GM23338 (cell line): ENCODE measurements at regions not wholly inside any gene's neighbourhood (a gene's known extent, or its start where the extent isn't known, plus 50 kb on each side); places are given as distances from the start of the nearest gene placed in this dataset.

Source experiments
- ATAC-seq: fragments of 200-7000 bp; cut with Tn5 transposase; 3 replicates; pipeline ENCODE4 v1.9.1; 2020
- DNase-seq: peaks from one replicate; pipeline ENCODE4 v3.0.0-alpha.2; 2015; ENCODE audit warnings: low spot score
- H2AFZ ChIP-seq: fragments of 200-600 bp; sonication (generic); 2 replicates; pipeline ENCODE4 v1.8.0; 2016; ENCODE audit warnings: antibody characterized with exemption, mild to moderate bottlenecking, moderate library complexity
- H3F3A ChIP-seq: fragments of 200-600 bp; sonication (generic); replicated peaks from 2 replicates; pipeline ENCODE4 v1.8.0; 2017; ENCODE audit warnings: antibody characterized with exemption, mixed run types, low read depth
- H3K27ac ChIP-seq: fragments of 200-600 bp; sonication (generic); 2 replicates; pipeline ENCODE4 v1.6.1; 2016; ENCODE audit warnings: low read depth
- H3K27me3 ChIP-seq: fragments of 200-600 bp; sonication (generic); 2 replicates; pipeline ENCODE4 v1.8.0; 2016; ENCODE audit warnings: mild to moderate bottlenecking, mixed run types, moderate library complexity; ENCODE audit not compliant: insufficient read depth
- H3K36me3 ChIP-seq: fragments of 200-600 bp; sonication (generic); 2 replicates; pipeline ENCODE4 v1.8.0; 2016; ENCODE audit warnings: mild to moderate bottlenecking; ENCODE audit not compliant: insufficient read depth
- H3K4me1 ChIP-seq: fragments of 200-600 bp; sonication (generic); 2 replicates; pipeline ENCODE4 v1.8.0; 2016; ENCODE audit warnings: mild to moderate bottlenecking, moderate library complexity; ENCODE audit not compliant: insufficient read depth
- H3K4me2 ChIP-seq: fragments of 200-600 bp; sonication (generic); 2 replicates; pipeline ENCODE4 v1.7.1; 2017; ENCODE audit warnings: mixed run types
- H3K4me3 ChIP-seq: fragments of 200-600 bp; sonication (generic); 2 replicates; pipeline ENCODE4 v1.6.1; 2016; ENCODE audit warnings: mixed run types
- H3K79me2 ChIP-seq: fragments of 200-600 bp; sonication (generic); replicated peaks from 2 replicates; pipeline ENCODE4 v1.8.0; 2017; ENCODE audit warnings: mild to moderate bottlenecking; ENCODE audit not compliant: insufficient read depth
- H3K9me2 ChIP-seq: fragments of 200-600 bp; sonication (generic); 2 replicates; pipeline ENCODE4 v1.8.0; 2017; ENCODE audit not compliant: insufficient read depth
- H4K20me1 ChIP-seq: fragments of 200-600 bp; sonication (generic); replicated peaks from 2 replicates; pipeline ENCODE4 v1.8.0; 2017; ENCODE audit warnings: mild to moderate bottlenecking; ENCODE audit not compliant: insufficient read depth
- H3K27ac Mint-ChIP-seq: 2 replicates; pipeline ENCODE4 v1.8.0; 2020; ENCODE audit warnings: inconsistent platforms, mild to moderate bottlenecking, moderate library complexity, mixed read lengths
- H3K27me3 Mint-ChIP-seq: 3 replicates; pipeline ENCODE4 v1.8.0; 2022; ENCODE audit warnings: low read depth, mild to moderate bottlenecking, moderate library complexity, mixed read lengths, inconsistent platforms; ENCODE audit not compliant: insufficient read depth, poor library complexity
- H3K36me3 Mint-ChIP-seq: 3 replicates; pipeline ENCODE4 v1.8.0; 2021; ENCODE audit warnings: low read depth, mild to moderate bottlenecking, inconsistent platforms, moderate library complexity, mixed read lengths
- H3K4me1 Mint-ChIP-seq: 3 replicates; pipeline ENCODE4 v1.8.0; 2020; ENCODE audit warnings: mild to moderate bottlenecking, inconsistent platforms, mixed read lengths
- H3K4me3 Mint-ChIP-seq: 3 replicates; pipeline ENCODE4 v1.8.0; 2021; ENCODE audit warnings: moderate library complexity, mild to moderate bottlenecking, inconsistent platforms, mixed read lengths
- H3K9me3 Mint-ChIP-seq: 3 replicates; pipeline ENCODE4 v1.8.0; 2020; ENCODE audit warnings: moderate library complexity, mild to moderate bottlenecking, inconsistent platforms, mixed read lengths
- EZH2 ChIP-seq: fragments of 200-600 bp; sonication (generic); IDR thresholded peaks from one replicate; pipeline ENCODE4 v1.8.0; 2017; ENCODE audit warnings: antibody characterized with exemption, mild to moderate bottlenecking, low read depth; ENCODE audit not compliant: unreplicated experiment
- EZH2phosphoT487 ChIP-seq: fragments of 200-600 bp; sonication (generic); IDR thresholded peaks from one replicate; pipeline ENCODE4 v1.8.1; 2018; ENCODE audit warnings: antibody characterized with exemption; ENCODE audit not compliant: unreplicated experiment
- JUNB ChIP-seq: IDR thresholded peaks from one replicate; pipeline ENCODE4 v1.6.1; 2016; ENCODE audit warnings: antibody characterized with exemption; ENCODE audit not compliant: unreplicated experiment
- NANOG ChIP-seq: IDR thresholded peaks from 2 replicates; pipeline ENCODE4 v1.6.1; 2016; ENCODE audit warnings: antibody characterized with exemption, borderline replicate concordance
- ZNF114 ChIP-seq: fragments of 250-450 bp; sonication (Bioruptor Pico); IDR thresholded peaks from 2 replicates; pipeline ENCODE4 v1.5.0; 2020; ENCODE audit warnings: mild to moderate bottlenecking, moderate library complexity
- TF ChIP-seq, protein P1 (sequence below), 2 experiments: fragments of 200-600 bp in 1 of 2; sonication (generic) in 1 of 2; conservative IDR thresholded peaks; 2 replicates each; pipeline versions ENCODE4 v1.5.1 to v1.6.1; 2016 to 2017; ENCODE audit warnings: antibody characterized with exemption in 2 of 2, low read depth in 2 of 2, mild to moderate bottlenecking in 2 of 2, moderate library complexity in 1 of 2
- TF ChIP-seq, protein P2 (sequence below): IDR thresholded peaks from 2 replicates; pipeline ENCODE4 v1.6.1; 2016; ENCODE audit warnings: antibody characterized with exemption
- TF ChIP-seq, protein P3 (sequence below): fragments of 250-450 bp; sonication (Bioruptor Pico); IDR thresholded peaks from 2 replicates; pipeline ENCODE4 v1.5.0; 2020; ENCODE audit warnings: mild to moderate bottlenecking, moderate library complexity

DNA sequence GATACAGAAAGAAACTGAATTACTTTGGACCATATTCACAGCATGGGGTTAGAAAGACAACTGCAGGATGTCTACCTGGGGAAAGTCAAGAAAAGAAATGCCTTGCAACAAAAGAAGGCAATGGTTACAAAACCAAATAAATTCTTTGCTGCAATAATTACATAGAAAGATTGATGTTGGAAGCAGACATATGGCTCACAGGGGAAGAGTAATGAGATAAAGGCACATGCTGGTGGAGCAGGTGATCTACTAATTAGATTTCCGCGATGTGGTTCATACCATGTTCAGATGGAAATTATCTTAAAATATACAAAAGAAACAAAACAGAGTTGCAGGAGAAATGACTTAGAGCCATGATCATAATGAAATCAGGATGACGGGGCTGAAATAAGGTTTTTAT is 718.8 kb upstream of the PKDCC start (continued):
- TF ChIP-seq, protein P1, sequence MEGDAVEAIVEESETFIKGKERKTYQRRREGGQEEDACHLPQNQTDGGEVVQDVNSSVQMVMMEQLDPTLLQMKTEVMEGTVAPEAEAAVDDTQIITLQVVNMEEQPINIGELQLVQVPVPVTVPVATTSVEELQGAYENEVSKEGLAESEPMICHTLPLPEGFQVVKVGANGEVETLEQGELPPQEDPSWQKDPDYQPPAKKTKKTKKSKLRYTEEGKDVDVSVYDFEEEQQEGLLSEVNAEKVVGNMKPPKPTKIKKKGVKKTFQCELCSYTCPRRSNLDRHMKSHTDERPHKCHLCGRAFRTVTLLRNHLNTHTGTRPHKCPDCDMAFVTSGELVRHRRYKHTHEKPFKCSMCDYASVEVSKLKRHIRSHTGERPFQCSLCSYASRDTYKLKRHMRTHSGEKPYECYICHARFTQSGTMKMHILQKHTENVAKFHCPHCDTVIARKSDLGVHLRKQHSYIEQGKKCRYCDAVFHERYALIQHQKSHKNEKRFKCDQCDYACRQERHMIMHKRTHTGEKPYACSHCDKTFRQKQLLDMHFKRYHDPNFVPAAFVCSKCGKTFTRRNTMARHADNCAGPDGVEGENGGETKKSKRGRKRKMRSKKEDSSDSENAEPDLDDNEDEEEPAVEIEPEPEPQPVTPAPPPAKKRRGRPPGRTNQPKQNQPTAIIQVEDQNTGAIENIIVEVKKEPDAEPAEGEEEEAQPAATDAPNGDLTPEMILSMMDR (conservative IDR thresholded peaks at IDR 0.05; ENCODE audit: low read depth in 2 of 2), result no peak
- TF ChIP-seq, protein P2, sequence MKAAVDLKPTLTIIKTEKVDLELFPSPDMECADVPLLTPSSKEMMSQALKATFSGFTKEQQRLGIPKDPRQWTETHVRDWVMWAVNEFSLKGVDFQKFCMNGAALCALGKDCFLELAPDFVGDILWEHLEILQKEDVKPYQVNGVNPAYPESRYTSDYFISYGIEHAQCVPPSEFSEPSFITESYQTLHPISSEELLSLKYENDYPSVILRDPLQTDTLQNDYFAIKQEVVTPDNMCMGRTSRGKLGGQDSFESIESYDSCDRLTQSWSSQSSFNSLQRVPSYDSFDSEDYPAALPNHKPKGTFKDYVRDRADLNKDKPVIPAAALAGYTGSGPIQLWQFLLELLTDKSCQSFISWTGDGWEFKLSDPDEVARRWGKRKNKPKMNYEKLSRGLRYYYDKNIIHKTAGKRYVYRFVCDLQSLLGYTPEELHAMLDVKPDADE, result no peak

DNA sequence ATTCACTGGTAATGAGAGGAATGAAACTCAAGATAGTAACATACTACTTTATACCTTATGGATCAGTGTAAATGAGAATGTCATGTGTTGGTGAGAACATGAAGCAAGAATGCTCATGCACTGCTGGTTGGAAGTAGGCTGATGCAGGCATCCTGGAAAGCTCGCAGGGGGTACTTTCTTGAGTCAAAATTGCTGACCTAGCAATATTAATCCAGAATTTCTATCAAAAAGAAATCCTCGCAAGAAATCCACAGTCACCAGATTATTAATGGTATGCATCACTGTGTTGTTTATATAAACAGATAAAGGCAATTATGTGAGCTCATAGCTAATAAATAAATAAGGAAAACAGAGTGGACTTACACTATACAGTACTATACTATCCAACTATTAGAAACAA is 713.7 kb upstream of the PKDCC start:
- H3K9me3 Mint-ChIP-seq, result peaks cover 8% of the 10 kb centered on the region; the same call in 2 of the 3 replicates
- Histone ChIP-seq H2AFZ (no peak overlapping the region), H3K27me3 (no peaks in the 10 kb centered on the region), H3K36me3 (no peaks in the 10 kb centered on the region), H3K4me1 (no peaks in the 10 kb centered on the region), H3K4me2 (no peak overlapping the region), H3K27ac (no peak overlapping the region), H3K79me2 (no peaks in the 10 kb centered on the region), H3K9me2 (0 out of 2 replicates have a peak, but pooled peaks cover 4% of the 10 kb centered on the region), H3F3A (no peaks in the 10 kb centered on the region), H4K20me1 (no peaks in the 10 kb centered on the region), H3K4me3 (no peak overlapping the region)
- no peaks in the 10 kb centered on the region for H3K27me3 Mint-ChIP-seq
- TF ChIP-seq ZNF114 (CRISPR knock-in tag) (no peak), NANOG (no peak), EZH2 (no peak), EZH2phosphoT487 (no peak), JUNB (no peak)
- TF ChIP-seq, protein P1 (conservative IDR thresholded peaks at IDR 0.05; ENCODE audit: low read depth in 2 of 2), result no peak
- TF ChIP-seq, protein P2, result no peak
- TF ChIP-seq, protein P3, sequence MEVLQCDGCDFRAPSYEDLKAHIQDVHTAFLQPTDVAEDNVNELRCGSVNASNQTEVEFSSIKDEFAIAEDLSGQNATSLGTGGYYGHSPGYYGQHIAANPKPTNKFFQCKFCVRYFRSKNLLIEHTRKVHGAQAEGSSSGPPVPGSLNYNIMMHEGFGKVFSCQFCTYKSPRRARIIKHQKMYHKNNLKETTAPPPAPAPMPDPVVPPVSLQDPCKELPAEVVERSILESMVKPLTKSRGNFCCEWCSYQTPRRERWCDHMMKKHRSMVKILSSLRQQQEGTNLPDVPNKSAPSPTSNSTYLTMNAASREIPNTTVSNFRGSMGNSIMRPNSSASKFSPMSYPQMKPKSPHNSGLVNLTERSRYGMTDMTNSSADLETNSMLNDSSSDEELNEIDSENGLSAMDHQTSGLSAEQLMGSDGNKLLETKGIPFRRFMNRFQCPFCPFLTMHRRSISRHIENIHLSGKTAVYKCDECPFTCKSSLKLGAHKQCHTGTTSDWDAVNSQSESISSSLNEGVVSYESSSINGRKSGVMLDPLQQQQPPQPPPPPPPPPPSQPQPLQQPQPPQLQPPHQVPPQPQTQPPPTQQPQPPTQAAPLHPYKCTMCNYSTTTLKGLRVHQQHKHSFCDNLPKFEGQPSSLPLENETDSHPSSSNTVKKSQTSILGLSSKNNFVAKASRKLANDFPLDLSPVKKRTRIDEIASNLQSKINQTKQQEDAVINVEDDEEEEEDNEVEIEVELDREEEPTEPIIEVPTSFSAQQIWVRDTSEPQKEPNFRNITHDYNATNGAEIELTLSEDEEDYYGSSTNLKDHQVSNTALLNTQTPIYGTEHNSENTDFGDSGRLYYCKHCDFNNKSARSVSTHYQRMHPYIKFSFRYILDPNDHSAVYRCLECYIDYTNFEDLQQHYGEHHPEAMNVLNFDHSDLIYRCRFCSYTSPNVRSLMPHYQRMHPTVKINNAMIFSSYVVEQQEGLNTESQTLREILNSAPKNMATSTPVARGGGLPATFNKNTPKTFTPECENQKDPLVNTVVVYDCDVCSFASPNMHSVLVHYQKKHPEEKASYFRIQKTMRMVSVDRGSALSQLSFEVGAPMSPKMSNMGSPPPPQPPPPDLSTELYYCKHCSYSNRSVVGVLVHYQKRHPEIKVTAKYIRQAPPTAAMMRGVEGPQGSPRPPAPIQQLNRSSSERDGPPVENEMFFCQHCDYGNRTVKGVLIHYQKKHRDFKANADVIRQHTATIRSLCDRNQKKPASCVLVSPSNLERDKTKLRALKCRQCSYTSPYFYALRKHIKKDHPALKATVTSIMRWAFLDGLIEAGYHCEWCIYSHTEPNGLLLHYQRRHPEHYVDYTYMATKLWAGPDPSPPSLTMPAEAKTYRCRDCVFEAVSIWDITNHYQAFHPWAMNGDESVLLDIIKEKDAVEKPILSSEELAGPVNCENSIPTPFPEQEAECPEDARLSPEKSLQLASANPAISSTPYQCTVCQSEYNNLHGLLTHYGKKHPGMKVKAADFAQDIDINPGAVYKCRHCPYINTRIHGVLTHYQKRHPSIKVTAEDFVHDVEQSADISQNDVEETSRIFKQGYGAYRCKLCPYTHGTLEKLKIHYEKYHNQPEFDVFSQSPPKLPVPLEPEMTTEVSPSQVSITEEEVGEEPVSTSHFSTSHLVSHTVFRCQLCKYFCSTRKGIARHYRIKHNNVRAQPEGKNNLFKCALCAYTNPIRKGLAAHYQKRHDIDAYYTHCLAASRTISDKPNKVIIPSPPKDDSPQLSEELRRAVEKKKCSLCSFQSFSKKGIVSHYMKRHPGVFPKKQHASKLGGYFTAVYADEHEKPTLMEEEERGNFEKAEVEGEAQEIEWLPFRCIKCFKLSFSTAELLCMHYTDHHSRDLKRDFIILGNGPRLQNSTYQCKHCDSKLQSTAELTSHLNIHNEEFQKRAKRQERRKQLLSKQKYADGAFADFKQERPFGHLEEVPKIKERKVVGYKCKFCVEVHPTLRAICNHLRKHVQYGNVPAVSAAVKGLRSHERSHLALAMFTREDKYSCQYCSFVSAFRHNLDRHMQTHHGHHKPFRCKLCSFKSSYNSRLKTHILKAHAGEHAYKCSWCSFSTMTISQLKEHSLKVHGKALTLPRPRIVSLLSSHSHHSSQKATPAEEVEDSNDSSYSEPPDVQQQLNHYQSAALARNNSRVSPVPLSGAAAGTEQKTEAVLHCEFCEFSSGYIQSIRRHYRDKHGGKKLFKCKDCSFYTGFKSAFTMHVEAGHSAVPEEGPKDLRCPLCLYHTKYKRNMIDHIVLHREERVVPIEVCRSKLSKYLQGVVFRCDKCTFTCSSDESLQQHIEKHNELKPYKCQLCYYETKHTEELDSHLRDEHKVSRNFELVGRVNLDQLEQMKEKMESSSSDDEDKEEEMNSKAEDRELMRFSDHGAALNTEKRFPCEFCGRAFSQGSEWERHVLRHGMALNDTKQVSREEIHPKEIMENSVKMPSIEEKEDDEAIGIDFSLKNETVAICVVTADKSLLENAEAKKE (CRISPR knock-in tag), result no peak
- ATAC-seq (no peak), DNase-seq (no peak)
- H3K27ac Mint-ChIP-seq, result no peak overlapping the region
- 0 out of 3 replicates have a peak, but pooled peaks cover 2% of the 10 kb centered on the region for H3K36me3 Mint-ChIP-seq
- peaks cover 11% of the 10 kb centered on the region; the same call in 2 of the 3 replicates for H3K4me1 Mint-ChIP-seq
- no peak overlapping the region for H3K4me3 Mint-ChIP-seq
